Sciatic nerve (tissue), 2 donors: ENCODE measurements at regions not wholly inside any gene's neighbourhood (a gene's known extent, or its start where the extent isn't known, plus 50 kb on each side); places are given as distances from the start of the nearest gene placed in this dataset.

ENCODE experiments used
- ATAC-seq: fragments of 200-7000 bp; cut with Tn5 transposase; one replicate; pipeline ENCODE4 v1.9.1; 2020; ENCODE audit warnings: mild to moderate bottlenecking, moderate library complexity
- DNase-seq: peaks from one replicate; pipeline ENCODE4 v3.0.0-alpha.2; 2020; ENCODE audit warnings: low spot score
- intact Hi-C: fragments of 100-400 bp; cut with DNase I; formaldehyde crosslinking; loops from one replicate; pipeline ENCODE4 v1.14.2; 2022
- donor health status: DM: no; HTN: no; CAD: no.
- donor health status: DM: no; HTN: no; CAD: no.

GRCh38 chr12:83850531-83850930 lies 1062.1 kb downstream of the SLC6A15 start:
- no peak for ATAC-seq
- intact Hi-C loops: no loop called here
- no peak for DNase-seq

DNA sequence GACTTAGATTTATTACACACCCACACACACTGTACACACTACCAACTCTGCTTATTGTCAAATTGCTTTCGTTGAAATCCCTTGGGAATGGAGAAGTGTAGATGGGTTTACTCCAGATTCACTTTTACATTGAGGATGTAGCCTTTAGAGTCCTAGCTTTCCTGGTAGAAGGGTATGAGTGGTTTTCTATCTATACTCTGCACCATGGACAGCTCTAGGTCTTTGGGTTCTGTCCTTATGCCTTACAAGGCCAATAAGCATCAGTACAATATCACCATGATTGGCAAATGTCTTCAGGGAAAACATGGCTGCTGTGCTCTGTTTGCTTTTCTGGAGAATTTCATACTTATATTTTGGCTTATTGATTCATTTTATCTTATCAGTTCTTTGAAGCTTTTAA lies 1063.9 kb downstream of the SLC6A15 start:
- ATAC-seq (no peak), DNase-seq (no peak)
- intact Hi-C loops: no loop called here

- intact Hi-C loops: no loop called here
- no peak for DNase-seq
- ATAC-seq: peak; percentile 32
These were observed 1069.1 kb downstream of the SLC6A15 start for GRCh38 chr12:83843541-83843940.

- no peak for ATAC-seq
- intact Hi-C loops: no loop called here
These were observed 1071.0 kb downstream of the SLC6A15 start for GRCh38 chr12:83841620-83842019.

GRCh38 chr12:83827860-83828259 lies 1084.7 kb downstream of the SLC6A15 start:
- intact Hi-C loops: no loop called here

More at GRCh38 chr12:83841620-83842019, 1071.0 kb downstream of the SLC6A15 start:
- no peak for DNase-seq

DNA sequence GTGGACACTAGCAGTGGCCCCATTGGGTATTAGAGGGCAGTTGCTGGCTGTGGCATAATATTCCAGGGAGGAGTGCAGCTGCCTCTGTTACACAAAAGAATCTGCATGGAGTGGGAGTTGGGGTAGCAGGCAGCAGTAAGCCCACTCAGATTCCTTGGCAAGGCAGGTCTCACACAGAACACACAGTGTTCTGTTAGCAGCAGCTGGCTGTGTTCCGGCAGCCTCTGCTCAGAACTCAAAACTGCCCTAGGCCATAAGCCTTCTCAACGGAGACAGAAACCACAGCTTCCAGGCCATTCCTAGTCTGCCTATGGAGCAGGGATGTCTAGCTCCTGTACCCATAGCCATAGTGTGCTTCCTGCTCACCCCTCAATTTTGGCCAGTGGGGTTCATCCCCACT lies 1085.4 kb downstream of the SLC6A15 start:
- ATAC-seq (peak; percentile 78), DNase-seq (peak; percentile 59)
- intact Hi-C loops: no loop called here

More at GRCh38 chr12:83827860-83828259, 1084.7 kb downstream of the SLC6A15 start:
- DNase-seq (peak; percentile 54), ATAC-seq (peak; percentile 56)

- ATAC-seq (peak; percentile 53), DNase-seq (peak; percentile 55)
- intact Hi-C loops: no loop called here
These were observed 1086.5 kb downstream of the SLC6A15 start for GRCh38 chr12:83826112-83826511.

DNA sequence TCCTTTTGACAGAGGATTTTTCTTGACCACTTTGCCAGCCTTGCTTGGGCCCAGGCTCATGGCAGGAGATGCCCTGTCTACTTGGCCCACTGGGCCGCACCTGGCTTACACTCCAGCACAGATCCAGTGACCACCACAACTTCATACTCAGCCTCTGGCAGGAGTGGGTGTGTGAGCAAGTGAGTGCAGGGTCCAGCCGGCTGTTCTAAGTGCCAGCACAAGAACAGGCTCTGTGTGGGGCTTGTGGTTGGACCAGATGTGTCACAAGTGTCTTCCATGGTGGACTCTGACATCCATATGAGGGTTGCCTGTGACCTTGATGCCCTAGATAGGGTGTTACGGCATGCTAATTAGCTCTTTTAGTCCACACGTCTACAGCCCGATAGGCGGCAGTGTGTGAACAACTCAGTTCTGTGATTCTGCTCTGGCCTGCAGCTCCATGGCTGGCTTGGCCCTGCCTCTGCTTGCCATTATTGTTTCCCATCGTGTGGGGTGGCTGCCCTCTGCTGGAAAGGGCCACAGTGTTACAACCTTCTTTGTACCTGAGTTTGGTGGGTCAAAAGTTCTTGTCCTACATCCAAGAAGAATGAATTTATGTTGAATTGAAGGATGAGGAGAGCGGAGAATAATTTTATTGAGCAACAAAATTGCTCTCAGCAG lies 1089.1 kb downstream of the SLC6A15 start:
- ATAC-seq (no peak), DNase-seq (peak; percentile 56)
- intact Hi-C loops: no loop called here

DNA sequence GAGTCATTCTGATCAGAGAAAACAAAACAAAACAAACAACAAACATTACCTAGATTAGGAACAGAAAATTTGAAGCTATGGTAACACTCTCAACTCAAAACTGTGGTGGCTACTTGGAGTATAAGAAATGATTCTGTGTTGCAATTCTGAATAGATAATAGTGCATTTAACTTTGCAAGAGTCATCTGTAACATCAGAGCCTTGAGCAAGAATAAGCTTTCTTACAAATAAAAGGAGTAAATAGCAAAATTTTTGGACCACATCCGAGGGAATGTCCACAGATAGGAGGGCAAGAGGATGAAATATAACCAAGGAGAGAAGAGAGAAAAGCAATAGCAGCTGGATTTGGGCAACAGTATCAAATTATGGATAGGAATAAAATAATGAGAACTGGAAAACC lies 1090.6 kb downstream of the SLC6A15 start:
- DNase-seq (no peak), ATAC-seq (no peak)
- intact Hi-C loops: no loop called here

DNA sequence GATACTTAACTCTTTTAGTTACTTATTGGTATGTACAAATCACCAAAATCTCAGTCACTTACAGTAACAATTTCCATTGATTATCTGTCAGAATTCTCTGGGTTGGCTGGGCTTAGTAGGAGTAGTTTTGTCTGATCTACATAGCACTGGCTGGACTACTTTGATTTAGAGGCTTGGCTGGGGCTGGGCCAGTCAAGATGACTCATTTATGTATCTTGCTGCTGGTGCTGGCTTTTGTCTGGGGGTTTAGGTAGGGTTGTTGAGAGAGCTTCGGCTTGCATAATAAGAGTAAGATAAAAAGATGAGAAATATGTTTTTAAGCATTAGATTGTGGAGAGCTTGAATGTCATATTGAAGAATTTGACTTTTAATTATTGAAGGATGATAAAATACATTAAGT lies 1093.7 kb downstream of the SLC6A15 start:
- ATAC-seq (no peak), DNase-seq (no peak)
- intact Hi-C loops: no loop called here

GRCh38 chr12:83817730-83818129 lies 1094.9 kb downstream of the SLC6A15 start:
- DNase-seq (no peak), ATAC-seq (no peak)
- intact Hi-C loops: no loop called here

DNA sequence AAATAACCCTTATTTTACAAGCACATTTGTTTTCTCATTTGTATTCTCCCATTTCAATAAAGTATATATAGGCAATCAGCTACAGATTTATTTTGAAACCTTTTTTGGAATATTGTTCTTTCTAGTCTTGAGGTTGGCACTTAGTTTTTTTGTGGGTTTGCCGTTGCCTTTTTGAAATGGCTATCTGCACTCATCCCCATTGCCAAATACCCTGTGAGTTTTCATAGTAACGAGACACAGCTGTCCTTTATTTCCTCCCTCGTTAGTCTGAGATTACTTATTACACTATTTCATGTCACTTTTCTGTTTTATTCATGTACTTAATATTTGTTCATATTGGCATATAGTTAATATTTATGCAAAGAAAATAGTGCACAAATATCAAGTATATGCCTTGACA lies 1104.0 kb downstream of the SLC6A15 start:
- ATAC-seq (no peak), DNase-seq (no peak)
- intact Hi-C loops: no loop called here

GRCh38 chr12:83807871-83808270 lies 1104.7 kb downstream of the SLC6A15 start:
- intact Hi-C loops: no loop called here
- no peak for DNase-seq
- ATAC-seq: no peak

DNA sequence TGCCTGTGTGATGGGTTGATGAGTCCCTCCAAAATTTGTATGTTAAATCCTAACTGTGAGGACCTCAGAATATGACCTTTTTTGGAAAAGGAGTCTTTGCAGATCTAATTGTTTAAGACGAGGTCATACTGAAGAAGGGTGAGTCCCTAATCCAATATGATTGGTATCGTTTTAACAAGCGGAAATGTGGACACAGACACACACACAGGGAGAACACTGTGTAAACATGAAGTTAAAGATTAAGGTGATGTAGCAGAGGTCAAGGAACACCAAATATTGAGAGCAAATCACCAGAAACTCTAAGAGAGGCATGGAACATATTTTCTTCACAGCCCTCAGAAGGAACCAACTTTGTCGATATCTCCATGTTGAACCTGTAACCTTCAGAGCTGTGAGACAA lies 1106.7 kb downstream of the SLC6A15 start:
- intact Hi-C loops: no loop called here
- no peak for DNase-seq
- ATAC-seq: no peak

GRCh38 chr12:83805156-83805772 lies 1107.3 kb downstream of the SLC6A15 start:
- intact Hi-C loops: no loop called here
- DNase-seq (no peak), ATAC-seq (no peak)

GRCh38 chr12:83801972-83802371 lies 1110.6 kb downstream of the SLC6A15 start:
- DNase-seq (no peak), ATAC-seq (no peak)
- intact Hi-C loops: no loop called here

- DNase-seq (no peak), ATAC-seq (no peak)
- intact Hi-C loops: no loop called here
These were observed 1112.6 kb downstream of the SLC6A15 start for GRCh38 chr12:83800022-83800421.

DNA sequence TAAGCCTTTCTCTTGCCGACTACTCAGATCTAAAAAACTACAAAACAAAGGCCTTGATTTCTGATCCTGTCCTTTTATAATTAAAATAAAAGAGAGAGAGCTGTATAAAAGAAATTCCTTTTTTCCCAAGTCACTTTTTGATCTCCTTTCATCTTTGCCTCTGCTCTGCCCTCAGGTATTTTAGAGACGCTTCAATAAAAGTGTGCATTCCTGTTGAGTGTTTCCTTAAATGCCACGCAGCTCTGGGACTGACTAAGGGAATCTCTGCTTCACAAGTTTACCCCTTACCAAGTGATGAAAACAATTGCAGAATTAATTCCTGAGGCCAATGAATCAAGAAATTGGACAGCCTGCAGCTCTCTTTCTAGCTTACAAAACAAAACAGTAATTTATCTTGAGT lies 1109.8 kb downstream of the TMTC2 start:
- DNase-seq (no peak), ATAC-seq (no peak)
- intact Hi-C loops: no loop called here

DNA sequence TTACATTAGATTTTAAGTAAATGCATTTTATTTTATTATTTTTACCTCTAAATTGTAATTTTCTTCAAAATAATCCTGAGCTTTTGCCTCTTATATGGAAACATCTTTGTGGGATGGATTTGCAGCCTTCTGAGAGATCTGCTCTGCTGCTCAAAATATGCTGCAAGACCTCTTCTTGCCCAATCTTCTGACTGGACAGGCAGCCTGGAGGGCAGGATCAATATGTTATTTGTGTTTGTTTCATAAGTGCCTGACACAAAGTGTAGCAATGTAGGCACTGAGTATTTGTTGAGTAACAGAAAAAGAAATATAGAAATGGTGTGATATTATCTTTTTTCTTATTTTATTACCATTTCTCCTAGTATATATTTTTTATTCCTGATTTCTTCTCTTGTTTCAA lies 1106.9 kb downstream of the TMTC2 start:
- intact Hi-C loops: no loop called here
- DNase-seq (no peak), ATAC-seq (no peak)

DNA sequence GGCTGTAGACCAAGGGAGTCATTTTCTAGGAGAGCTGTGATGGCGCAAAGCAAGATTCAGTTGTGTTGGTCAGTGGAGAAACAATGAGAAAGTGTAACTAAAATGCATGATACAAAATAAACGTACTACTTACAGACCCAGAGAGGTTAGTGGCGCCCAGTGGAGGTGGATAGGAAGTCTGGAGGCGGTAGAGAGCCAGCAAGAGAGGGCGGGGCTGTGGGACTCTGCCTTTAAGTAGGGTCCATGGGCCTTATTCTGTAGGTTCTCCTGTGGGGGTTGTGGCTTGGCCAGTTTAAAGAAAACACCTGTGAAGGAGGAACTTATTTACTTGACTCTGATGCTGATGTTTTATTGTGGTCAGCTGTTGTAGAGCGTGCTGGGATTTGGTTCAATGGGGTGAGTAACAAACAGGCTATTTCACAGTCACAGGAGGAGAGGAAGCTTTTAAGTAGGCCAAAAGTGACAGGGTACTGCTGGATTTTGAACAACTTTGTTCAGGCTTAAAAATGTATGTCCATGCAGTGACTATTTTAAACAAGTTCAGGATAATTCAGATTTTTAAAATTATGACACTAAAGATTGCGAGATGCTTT lies 1097.7 kb downstream of the TMTC2 start:
- DNase-seq (no peak), ATAC-seq (no peak)
- intact Hi-C loops: no loop called here

DNA sequence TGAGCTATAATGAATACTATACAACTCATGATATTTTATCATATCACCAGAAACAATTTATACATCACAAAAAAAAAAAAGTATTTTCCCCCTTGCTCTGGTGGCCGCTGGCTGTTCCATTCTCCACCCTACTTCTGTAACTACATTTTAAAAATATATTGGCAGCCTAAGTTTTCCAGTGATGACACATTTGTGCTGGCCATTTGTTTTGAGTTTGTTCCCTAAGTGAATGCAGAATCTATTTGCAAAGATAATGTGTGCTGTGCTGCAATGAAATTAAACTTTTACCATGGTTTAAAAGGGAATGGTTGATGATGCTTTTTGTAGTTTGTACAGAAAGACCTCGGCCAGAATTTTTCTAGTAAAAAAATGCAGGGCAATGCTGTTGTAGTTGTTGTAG lies 1092.8 kb downstream of the TMTC2 start:
- ATAC-seq (no peak), DNase-seq (no peak)
- intact Hi-C loops: no loop called here
